ENCODE measurements at regions not wholly inside any gene's neighbourhood (a gene's known extent, or its start where the extent isn't known, plus 50 kb on each side); places are given as distances from the start of the nearest gene placed in this dataset.

DNA sequence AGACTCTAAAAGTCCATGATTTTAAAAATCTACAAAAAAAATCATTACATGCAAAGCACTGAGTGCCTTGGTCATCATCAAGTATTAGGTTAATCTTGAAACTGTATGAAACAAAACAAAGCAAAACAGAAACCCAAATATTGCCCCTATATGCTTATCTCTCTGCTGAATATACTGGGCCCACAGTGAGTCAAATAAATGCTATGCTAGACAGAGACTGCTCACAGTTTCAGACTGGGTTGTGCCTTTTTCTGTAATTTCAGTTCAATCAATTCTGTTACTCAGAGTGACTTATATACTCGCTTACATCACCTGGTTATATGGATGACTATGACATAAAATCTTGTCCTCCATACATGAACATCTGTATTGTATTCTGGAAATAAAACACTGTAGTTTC is 257.1 kb upstream of the ACTRT1 start:
- TF ChIP-seq, protein P1, sequence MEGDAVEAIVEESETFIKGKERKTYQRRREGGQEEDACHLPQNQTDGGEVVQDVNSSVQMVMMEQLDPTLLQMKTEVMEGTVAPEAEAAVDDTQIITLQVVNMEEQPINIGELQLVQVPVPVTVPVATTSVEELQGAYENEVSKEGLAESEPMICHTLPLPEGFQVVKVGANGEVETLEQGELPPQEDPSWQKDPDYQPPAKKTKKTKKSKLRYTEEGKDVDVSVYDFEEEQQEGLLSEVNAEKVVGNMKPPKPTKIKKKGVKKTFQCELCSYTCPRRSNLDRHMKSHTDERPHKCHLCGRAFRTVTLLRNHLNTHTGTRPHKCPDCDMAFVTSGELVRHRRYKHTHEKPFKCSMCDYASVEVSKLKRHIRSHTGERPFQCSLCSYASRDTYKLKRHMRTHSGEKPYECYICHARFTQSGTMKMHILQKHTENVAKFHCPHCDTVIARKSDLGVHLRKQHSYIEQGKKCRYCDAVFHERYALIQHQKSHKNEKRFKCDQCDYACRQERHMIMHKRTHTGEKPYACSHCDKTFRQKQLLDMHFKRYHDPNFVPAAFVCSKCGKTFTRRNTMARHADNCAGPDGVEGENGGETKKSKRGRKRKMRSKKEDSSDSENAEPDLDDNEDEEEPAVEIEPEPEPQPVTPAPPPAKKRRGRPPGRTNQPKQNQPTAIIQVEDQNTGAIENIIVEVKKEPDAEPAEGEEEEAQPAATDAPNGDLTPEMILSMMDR (IDR thresholded peaks at IDR 0.05): no peak
- TF ChIP-seq POLR2A (IDR thresholded peaks at IDR 0.05; ENCODE audit: low read length): no peak

Data from A549 (cell line).